ENCODE measurements at regions not wholly inside any gene's neighbourhood (a gene's known extent, or its start where the extent isn't known, plus 50 kb on each side); places are given as distances from the start of the nearest gene placed in this dataset.

GRCh38 chr7:131900785-131901287 lies 344.4 kb upstream of the PODXL start:
- TF ChIP-seq CTCF (IDR thresholded peaks at IDR 0.05) (no peak), POLR2A (IDR thresholded peaks at IDR 0.05) (no peak), POLR2AphosphoS5 (IDR thresholded peaks at IDR 0.05) (no peak), EP300 (IDR thresholded peaks at IDR 0.05) (no peak)

Data from gastroesophageal sphincter (tissue), 3 donors.